Effector memory CD4-positive, alpha-beta T cell (primary cell): ENCODE measurements at regions not wholly inside any gene's neighbourhood (a gene's known extent, or its start where the extent isn't known, plus 50 kb on each side); places are given as distances from the start of the nearest gene placed in this dataset.
"Not testable (repeated sequence)": the region's sequence is repeated elsewhere in the genome, so short reads cannot be mapped to it uniquely, and the experiment has no call there.

Experiments used
- DNase-seq, 3 donors: peaks; one replicate each; pipeline ENCODE4 v3.0.0-alpha.2; 2020
- H3K27ac ChIP-seq: 2 replicates; pipeline ENCODE4 v1.7.0; 2013; ENCODE audit warnings: mild to moderate bottlenecking, low read length, moderate library complexity; ENCODE audit not compliant: insufficient read depth, poor library complexity, severe bottlenecking
- H3K27me3 ChIP-seq: replicated peaks from 2 replicates; pipeline ENCODE4 v1.7.0; 2013; ENCODE audit warnings: mild to moderate bottlenecking, low read length; ENCODE audit not compliant: insufficient read depth, control insufficient read depth, poor library complexity, severe bottlenecking
- H3K36me3 ChIP-seq: 2 replicates; pipeline ENCODE4 v1.7.0; 2013; ENCODE audit warnings: mild to moderate bottlenecking, low read length, moderate library complexity; ENCODE audit not compliant: control insufficient read depth, insufficient read depth
- H3K4me1 ChIP-seq: 2 replicates; pipeline ENCODE4 v1.7.0; 2013; ENCODE audit warnings: low read length, mild to moderate bottlenecking; ENCODE audit not compliant: control insufficient read depth, insufficient read depth, poor library complexity, severe bottlenecking
- H3K4me3 ChIP-seq: 2 replicates; pipeline ENCODE4 v1.7.0; 2013; ENCODE audit warnings: low read length, low read depth, mild to moderate bottlenecking; ENCODE audit not compliant: insufficient read depth, poor library complexity, severe bottlenecking
- H3K9me3 ChIP-seq: 2 replicates; pipeline ENCODE4 v1.7.0; 2013; ENCODE audit warnings: mild to moderate bottlenecking, low read length, moderate library complexity; ENCODE audit not compliant: control insufficient read depth

- H3K4me1 ChIP-seq: peaks cover 2% of the 10 kb centered on the region
- no peaks in the 10 kb centered on the region for H3K36me3 ChIP-seq
- no peak for DNase-seq
- no peaks in the 10 kb centered on the region for H3K9me3 ChIP-seq
- peaks cover 13% of the 10 kb centered on the region for H3K27me3 ChIP-seq
- no peak overlapping the region for H3K27ac ChIP-seq
- no peak overlapping the region for H3K4me3 ChIP-seq
Observed at GRCh38 chr1:5769146-5769545, 223.1 kb downstream of the NPHP4 start.

GRCh38 chr1:5768014-5768413 lies 224.2 kb downstream of the NPHP4 start:
- Histone ChIP-seq H3K27me3 (peaks cover 15% of the 10 kb centered on the region), H3K36me3 (no peaks in the 10 kb centered on the region), H3K4me1 (peaks cover 2% of the 10 kb centered on the region), H3K9me3 (no peaks in the 10 kb centered on the region), H3K27ac (no peak overlapping the region), H3K4me3 (no peak overlapping the region)
- DNase-seq: no peak

- not testable (repeated sequence) for H3K4me3 ChIP-seq, H3K36me3 ChIP-seq, H3K9me3 ChIP-seq, H3K27ac ChIP-seq, DNase-seq, H3K4me1 ChIP-seq
- peaks cover 15% of the 10 kb centered on the region for H3K27me3 ChIP-seq
Observed at GRCh38 chr1:5766996-5767395, 225.2 kb downstream of the NPHP4 start.

GRCh38 chr1:5765997-5766913 lies 226.0 kb downstream of the NPHP4 start:
- H3K4me3 ChIP-seq: no peak overlapping the region
- no peaks in the 10 kb centered on the region for H3K9me3 ChIP-seq
- no peaks in the 10 kb centered on the region for H3K36me3 ChIP-seq
- H3K27ac ChIP-seq: no peak overlapping the region
- H3K27me3 ChIP-seq: peaks cover 12% of the 10 kb centered on the region
- H3K4me1 ChIP-seq: peaks cover 2% of the 10 kb centered on the region
- DNase-seq: no peak

- Histone ChIP-seq H3K36me3 (no peaks in the 10 kb centered on the region), H3K9me3 (no peaks in the 10 kb centered on the region), H3K4me1 (no peaks in the 10 kb centered on the region), H3K27ac (no peak overlapping the region), H3K27me3 (peaks cover 7% of the 10 kb centered on the region), H3K4me3 (no peak overlapping the region)
- no peak for DNase-seq
Observed at GRCh38 chr1:5765483-5765882, 226.7 kb downstream of the NPHP4 start.

GRCh38 chr1:5764959-5765358 lies 227.3 kb downstream of the NPHP4 start:
- Histone ChIP-seq H3K36me3 (no peaks in the 10 kb centered on the region), H3K9me3 (no peaks in the 10 kb centered on the region), H3K27me3 (peaks cover 7% of the 10 kb centered on the region), H3K27ac (no peak overlapping the region), H3K4me1 (no peaks in the 10 kb centered on the region), H3K4me3 (no peak overlapping the region)
- no peak for DNase-seq

GRCh38 chr1:5764464-5764863 lies 227.8 kb downstream of the NPHP4 start:
- peaks cover 7% of the 10 kb centered on the region for H3K27me3 ChIP-seq
- H3K9me3 ChIP-seq: no peaks in the 10 kb centered on the region
- no peak overlapping the region for H3K27ac ChIP-seq
- H3K4me1 ChIP-seq: no peaks in the 10 kb centered on the region
- no peaks in the 10 kb centered on the region for H3K36me3 ChIP-seq
- DNase-seq: no peak
- H3K4me3 ChIP-seq: no peak overlapping the region

- no peak overlapping the region for H3K4me3 ChIP-seq
- no peaks in the 10 kb centered on the region for H3K4me1 ChIP-seq
- H3K27me3 ChIP-seq: peaks cover 7% of the 10 kb centered on the region
- no peak overlapping the region for H3K27ac ChIP-seq
- no peaks in the 10 kb centered on the region for H3K9me3 ChIP-seq
- no peaks in the 10 kb centered on the region for H3K36me3 ChIP-seq
- DNase-seq: no peak
Observed at GRCh38 chr1:5763696-5764370, 228.4 kb downstream of the NPHP4 start.

GRCh38 chr1:5758859-5759578 lies 233.2 kb downstream of the NPHP4 start:
- DNase-seq: no peak
- no peaks in the 10 kb centered on the region for H3K4me1 ChIP-seq
- H3K27me3 ChIP-seq: peaks cover under 1% of the 10 kb centered on the region
- H3K9me3 ChIP-seq: no peaks in the 10 kb centered on the region
- no peak overlapping the region for H3K27ac ChIP-seq
- no peak overlapping the region for H3K4me3 ChIP-seq
- no peaks in the 10 kb centered on the region for H3K36me3 ChIP-seq
